ENCODE measurements at regions not wholly inside any gene's neighbourhood (a gene's known extent, or its start where the extent isn't known, plus 50 kb on each side); places are given as distances from the start of the nearest gene placed in this dataset.

- TF ChIP-seq CTCF (IDR thresholded peaks at IDR 0.05 in 2 of 3, conservative IDR thresholded peaks at IDR 0.05 in 1 of 3; ENCODE audit: control insufficient read depth in 2 of 3, extremely low read depth in 1 of 3, insufficient read depth in 1 of 3, low read depth in 3 of 3, low read length in 3 of 3) = peak in 2 of 3 experiments; percentile 42 to 46; a peak in 2 of 6 replicates
- no peak for TF ChIP-seq RFX5 (IDR thresholded peaks at IDR 0.05; ENCODE audit: low read depth, low read length)
- TF ChIP-seq ZNF384 (IDR thresholded peaks at IDR 0.05; ENCODE audit: borderline replicate concordance, low read depth, low read length) = no peak
- TF ChIP-seq POLR2A (IDR thresholded peaks at IDR 0.05; ENCODE audit: low read depth, low read length) = no peak
- TF ChIP-seq, protein P1, sequence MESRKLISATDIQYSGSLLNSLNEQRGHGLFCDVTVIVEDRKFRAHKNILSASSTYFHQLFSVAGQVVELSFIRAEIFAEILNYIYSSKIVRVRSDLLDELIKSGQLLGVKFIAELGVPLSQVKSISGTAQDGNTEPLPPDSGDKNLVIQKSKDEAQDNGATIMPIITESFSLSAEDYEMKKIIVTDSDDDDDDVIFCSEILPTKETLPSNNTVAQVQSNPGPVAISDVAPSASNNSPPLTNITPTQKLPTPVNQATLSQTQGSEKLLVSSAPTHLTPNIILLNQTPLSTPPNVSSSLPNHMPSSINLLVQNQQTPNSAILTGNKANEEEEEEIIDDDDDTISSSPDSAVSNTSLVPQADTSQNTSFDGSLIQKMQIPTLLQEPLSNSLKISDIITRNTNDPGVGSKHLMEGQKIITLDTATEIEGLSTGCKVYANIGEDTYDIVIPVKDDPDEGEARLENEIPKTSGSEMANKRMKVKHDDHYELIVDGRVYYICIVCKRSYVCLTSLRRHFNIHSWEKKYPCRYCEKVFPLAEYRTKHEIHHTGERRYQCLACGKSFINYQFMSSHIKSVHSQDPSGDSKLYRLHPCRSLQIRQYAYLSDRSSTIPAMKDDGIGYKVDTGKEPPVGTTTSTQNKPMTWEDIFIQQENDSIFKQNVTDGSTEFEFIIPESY (IDR thresholded peaks at IDR 0.05) = no peak
- no peak for TF ChIP-seq CHD4 (IDR thresholded peaks at IDR 0.05)
- no peak for TF ChIP-seq HDAC2 (IDR thresholded peaks at IDR 0.05)
- no peak for TF ChIP-seq POLR2AphosphoS5 (IDR thresholded peaks at IDR 0.05; ENCODE audit: low read length)
- no peak for TF ChIP-seq ESRRA (IDR thresholded peaks at IDR 0.05; ENCODE audit: low read length)
- TF ChIP-seq ATF3 (IDR thresholded peaks at IDR 0.05; ENCODE audit: borderline replicate concordance, extremely low read depth, low read depth, low read length) = no peak
These were observed 90.9 kb upstream of the CCDC196 start for GRCh38 chr14:66395300-66395699.

All from GM12878 (cell line).